GM21423 (cell line): ENCODE measurements at regions not wholly inside any gene's neighbourhood (a gene's known extent, or its start where the extent isn't known, plus 50 kb on each side); places are given as distances from the start of the nearest gene placed in this dataset.
"Not testable (repeated sequence)": the region's sequence is repeated elsewhere in the genome, so short reads cannot be mapped to it uniquely, and the experiment has no call there.

ENCODE experiments used
- ATAC-seq: cut with Tn5 transposase; IDR thresholded peaks from one replicate; pipeline ENCODE4 v1.9.1; 2021; ENCODE audit warnings: mild to moderate bottlenecking, moderate library complexity; ENCODE audit not compliant: unreplicated experiment

GRCh38 chr7:115654384-115655214 is 376.0 kb downstream of the TFEC start:
- ATAC-seq, result peak; percentile 62

- no peak for ATAC-seq
Observed at GRCh38 chr7:115649429-115649828, 381.1 kb downstream of the TFEC start.

DNA sequence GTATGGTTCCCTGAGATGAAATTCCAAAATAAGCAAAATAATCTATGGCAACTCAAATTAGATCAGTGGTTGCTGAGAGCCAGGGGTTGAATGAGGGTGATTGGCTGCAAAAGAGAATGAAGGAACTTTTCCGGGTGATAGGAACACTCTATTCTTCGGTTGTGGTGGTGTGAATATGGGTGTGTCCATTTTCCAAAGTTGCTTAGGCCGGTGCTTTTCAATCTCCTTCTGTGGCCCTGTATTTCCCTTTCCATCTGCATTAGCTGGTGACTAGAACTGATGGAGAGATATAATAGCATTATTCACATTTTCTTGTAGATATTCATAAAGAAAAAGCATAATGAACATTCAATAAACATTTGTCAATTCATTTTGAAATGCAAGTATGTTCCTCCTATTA is 382.9 kb downstream of the TFEC start:
- no peak for ATAC-seq

GRCh38 chr7:115642194-115642593 is 388.4 kb downstream of the TFEC start:
- ATAC-seq, result no peak

GRCh38 chr7:115638853-115639252 is 391.7 kb downstream of the TFEC start:
- no peak for ATAC-seq

DNA sequence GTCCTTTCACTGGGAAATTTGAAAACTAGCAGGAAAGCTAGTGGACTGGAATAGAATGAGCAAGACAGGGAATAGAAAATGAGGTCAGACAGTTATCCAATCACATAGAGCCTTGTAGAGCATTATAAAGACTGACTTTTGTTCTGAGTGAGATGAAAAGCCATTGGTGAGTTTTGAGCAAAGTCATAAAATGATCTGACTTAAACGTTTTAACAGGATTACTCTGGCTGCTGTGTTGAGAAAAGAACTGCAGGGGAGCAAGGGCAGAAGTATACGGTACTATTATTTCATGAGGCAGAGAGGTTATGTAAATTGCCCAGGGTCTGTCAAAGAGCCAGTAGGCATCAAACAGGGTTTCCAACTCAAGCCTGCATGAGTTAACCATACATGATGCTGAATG is 393.4 kb downstream of the TFEC start:
- no peak for ATAC-seq

GRCh38 chr7:115635876-115636275 is 394.7 kb downstream of the TFEC start:
- no peak for ATAC-seq

- no peak for ATAC-seq
Observed at GRCh38 chr7:115635376-115635775, 395.2 kb downstream of the TFEC start.

GRCh38 chr7:115634633-115635032 is 395.9 kb downstream of the TFEC start:
- no peak for ATAC-seq

DNA sequence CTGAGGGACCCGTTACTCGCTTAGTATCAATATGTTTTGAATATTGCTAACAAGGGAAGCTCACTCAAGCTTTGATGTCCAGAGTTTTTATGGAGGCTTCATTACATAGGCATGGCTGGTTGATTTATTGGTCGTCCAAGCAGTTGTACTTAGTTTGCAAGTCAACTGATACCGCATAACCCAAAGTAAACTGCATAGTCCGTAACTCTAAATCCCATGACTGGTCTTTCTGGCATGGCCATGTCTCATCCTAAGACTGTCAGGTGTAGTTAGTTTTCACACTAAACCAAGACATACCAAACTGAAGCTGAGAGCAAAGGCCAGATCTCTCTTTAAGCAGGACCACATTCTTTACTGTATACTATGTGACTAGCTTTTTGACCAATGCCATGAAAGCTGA is 397.9 kb downstream of the TFEC start:
- no peak for ATAC-seq

DNA sequence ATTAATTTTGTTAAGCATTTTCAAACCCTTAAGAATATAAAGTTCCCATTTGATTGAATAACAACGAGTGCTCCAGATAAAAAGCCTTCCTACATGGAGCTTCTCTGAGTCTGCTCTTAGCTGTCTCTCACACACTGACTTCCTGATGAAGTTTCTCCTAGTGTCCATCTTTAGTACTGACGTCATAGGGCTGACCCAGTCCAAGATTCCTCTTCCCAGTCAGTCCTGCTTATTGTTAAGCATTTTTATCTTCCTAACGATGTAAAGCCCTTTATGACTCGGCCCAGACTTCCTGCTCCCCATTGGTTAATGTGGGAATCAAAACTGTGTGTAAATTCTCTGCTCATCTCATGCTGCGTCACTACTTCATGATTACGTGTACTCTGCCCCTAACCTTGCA is 398.8 kb downstream of the TFEC start:
- no peak for ATAC-seq

DNA sequence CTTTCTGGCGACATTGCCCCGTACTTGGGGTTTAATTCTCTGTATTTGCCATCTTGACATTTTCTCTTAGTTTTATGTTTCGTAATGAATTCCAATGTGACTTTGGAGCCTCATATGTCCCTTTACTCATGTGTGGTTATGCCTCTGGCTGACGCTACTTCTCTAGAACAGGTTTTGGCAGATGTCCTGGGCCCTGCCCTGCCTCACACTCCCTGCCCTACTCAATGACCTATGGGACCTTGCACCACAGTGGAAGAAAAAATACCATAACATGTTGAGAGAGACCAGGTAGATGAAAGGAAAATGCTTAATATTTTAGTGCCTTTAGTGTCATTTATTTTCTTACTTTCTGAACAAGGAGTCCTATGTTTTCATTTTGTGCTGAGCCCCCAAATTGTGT is 400.5 kb downstream of the TFEC start:
- no peak for ATAC-seq

DNA sequence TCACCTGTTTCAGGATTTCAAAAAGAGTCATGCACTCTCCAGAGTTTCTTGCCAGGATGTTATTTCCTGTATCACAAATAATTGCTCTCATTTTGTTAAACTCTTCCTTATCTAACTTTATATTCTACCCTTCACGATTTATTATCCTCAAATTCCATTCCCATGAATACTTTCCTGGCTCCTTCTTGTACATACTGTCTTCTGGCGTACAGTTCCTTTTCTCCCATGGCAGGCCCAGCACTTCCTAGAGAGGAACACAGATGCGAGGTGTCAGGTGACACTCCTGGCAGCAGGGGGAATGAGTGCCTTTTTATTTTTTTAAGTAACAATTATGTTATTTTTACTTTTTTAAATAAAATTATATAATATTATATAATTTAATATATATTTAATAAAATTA is 411.9 kb downstream of the TFEC start:
- no peak for ATAC-seq

DNA sequence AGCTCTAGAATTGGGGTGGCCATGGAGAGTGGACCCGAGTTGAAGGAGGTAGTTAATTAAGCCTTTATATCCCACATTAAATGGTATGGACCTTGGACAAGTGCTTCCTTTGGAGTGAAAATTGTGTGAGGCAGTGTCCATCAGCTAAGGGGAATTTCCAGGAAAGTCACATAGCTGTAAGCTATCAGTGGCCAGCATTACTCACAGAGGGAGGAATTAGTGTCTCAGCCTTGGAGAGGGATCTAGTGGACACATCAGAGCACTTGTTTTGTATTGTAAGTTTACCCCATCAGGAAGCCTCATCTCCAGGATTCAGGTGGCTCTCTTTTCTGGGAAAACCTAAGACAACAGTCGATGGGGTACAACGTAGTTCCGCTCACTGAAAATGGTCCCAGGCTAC is 416.7 kb downstream of the TFEC start:
- no peak for ATAC-seq

DNA sequence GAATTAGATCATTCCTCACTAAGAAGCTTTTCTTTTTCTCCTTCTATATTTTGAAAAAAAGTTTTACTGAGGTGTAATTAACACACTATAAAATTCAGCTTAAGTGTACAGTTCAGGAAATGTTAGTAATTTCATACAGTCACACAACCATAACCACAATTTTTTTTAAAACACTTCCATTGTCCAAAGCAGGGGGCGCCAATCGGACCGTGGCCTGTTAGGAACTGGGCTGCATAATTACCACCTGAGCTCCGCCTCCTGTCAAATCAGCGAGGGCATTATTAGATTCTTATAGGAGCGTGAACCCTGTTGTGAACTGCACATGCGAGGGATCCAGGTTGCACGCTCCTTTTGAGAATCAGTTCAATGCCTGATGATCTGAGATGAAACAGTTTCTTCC is 427.1 kb downstream of the TFEC start:
- no peak for ATAC-seq

GRCh38 chr7:115600207-115600606 is 430.4 kb downstream of the TFEC start:
- no peak for ATAC-seq

- ATAC-seq, result not testable (repeated sequence)
Observed at GRCh38 chr7:115599184-115599583, 431.4 kb downstream of the TFEC start.

- ATAC-seq, result not testable (repeated sequence)
Observed at GRCh38 chr7:115597220-115597619, 433.3 kb downstream of the TFEC start.

GRCh38 chr7:115593111-115593510 is 437.5 kb downstream of the TFEC start:
- no peak for ATAC-seq

DNA sequence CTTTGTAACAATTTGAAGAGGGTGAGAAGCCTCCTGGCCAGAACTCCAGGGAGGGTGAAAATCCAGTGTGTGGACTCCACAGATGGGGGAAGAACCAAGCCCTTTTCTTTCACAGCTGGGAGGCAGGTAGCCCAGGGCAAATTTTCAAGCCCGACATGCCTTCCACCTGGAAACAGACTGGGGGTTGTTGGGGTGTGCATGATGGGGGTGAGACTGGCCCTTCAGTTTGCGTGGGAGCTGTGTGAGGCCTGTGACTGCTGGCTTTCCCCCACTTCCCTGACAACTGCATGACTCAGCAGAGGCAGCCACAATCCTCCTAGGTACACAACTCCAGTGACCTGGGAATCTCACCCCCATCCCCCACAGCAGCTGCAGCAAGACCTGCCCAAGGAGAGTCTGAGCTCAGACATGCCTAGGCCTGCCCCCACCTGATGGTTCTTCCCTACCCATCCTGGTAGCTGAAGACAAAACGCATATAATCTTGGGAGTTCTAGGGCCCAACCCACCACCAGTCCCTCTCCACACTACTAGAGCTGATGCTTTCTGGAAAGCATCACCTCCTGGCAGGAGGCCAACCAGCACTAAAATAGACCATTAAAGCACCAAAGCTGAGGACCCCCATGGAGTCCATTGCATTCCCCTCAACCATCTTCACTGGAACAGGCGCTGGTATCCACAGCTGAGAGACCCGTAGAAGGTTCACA is 445.4 kb downstream of the TFEC start:
- no peak for ATAC-seq

GRCh38 chr7:115582956-115583355 is 447.6 kb downstream of the TFEC start:
- ATAC-seq, result no peak

DNA sequence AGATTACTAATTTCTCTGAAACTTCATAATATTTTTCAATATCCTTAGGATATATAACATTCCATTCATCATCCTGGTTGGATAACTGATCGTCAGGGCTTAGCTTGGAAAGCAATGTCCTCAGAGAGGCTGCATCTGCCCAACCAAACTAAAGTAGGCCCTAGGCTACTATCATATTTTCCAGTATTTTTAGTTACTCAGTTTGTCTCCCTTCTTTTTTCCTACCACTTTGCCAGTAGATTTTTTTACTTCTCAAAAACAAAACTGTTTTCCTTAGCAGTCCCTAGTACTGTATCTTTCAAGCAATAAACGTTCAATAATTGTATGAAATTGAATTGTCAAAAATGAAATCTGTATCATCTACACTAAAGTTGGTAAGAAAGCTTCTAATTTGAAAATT is 452.0 kb downstream of the TFEC start:
- no peak for ATAC-seq
